KMS-11 (cell line): ENCODE measurements at regions not wholly inside any gene's neighbourhood (a gene's known extent, or its start where the extent isn't known, plus 50 kb on each side); places are given as distances from the start of the nearest gene placed in this dataset.

Experiments used
- H2AFZ ChIP-seq: fragments of 200-600 bp; sonication (generic); 2 replicates; pipeline ENCODE4 v1.6.1; 2016; ENCODE audit warnings: antibody characterized with exemption, mixed run types, low read depth
- H3K27ac ChIP-seq: fragments of 200-600 bp; sonication (generic); 2 replicates; pipeline ENCODE4 v1.6.1; 2016; ENCODE audit warnings: mild to moderate bottlenecking, mixed run types
- H3K27me3 ChIP-seq: fragments of 200-600 bp; sonication (generic); 2 replicates; pipeline ENCODE4 v1.6.1; 2017; ENCODE audit warnings: mild to moderate bottlenecking, low read depth, mixed run types, moderate library complexity; ENCODE audit not compliant: insufficient read depth
- H3K36me3 ChIP-seq: fragments of 200-600 bp; sonication (generic); 2 replicates; pipeline ENCODE4 v1.6.1; 2017; ENCODE audit warnings: mild to moderate bottlenecking, mixed run types; ENCODE audit not compliant: insufficient read depth
- H3K4me1 ChIP-seq: fragments of 200-600 bp; sonication (generic); 2 replicates; pipeline ENCODE4 v1.6.1; 2016; ENCODE audit warnings: mild to moderate bottlenecking, low read depth, mixed run types; ENCODE audit not compliant: poor library complexity, severe bottlenecking
- H3K4me2 ChIP-seq: fragments of 200-600 bp; sonication (generic); 2 replicates; pipeline ENCODE4 v1.7.0; 2016; ENCODE audit warnings: mild to moderate bottlenecking, mixed run types
- H3K4me3 ChIP-seq: fragments of 200-600 bp; sonication (generic); IDR thresholded peaks from 2 replicates; pipeline ENCODE4 v1.6.1; 2017; ENCODE audit warnings: low read depth, low read length, mixed read lengths; ENCODE audit not compliant: insufficient read depth
- H3K79me2 ChIP-seq: fragments of 200-600 bp; sonication (generic); 2 replicates; pipeline ENCODE4 v1.6.1; 2016; ENCODE audit warnings: low read depth, mixed run types; ENCODE audit not compliant: insufficient read depth
- H3K9ac ChIP-seq: fragments of 200-600 bp; sonication (generic); 2 replicates; pipeline ENCODE4 v1.6.1; 2016; ENCODE audit warnings: mild to moderate bottlenecking, mixed run types
- H4K20me1 ChIP-seq: fragments of 200-600 bp; sonication (generic); 2 replicates; pipeline ENCODE4 v1.6.1; 2016; ENCODE audit warnings: mild to moderate bottlenecking, mixed run types; ENCODE audit not compliant: insufficient read depth
- TF ChIP-seq, protein P1 (sequence below): fragments of 200-600 bp; sonication (generic); conservative IDR thresholded peaks from 2 replicates; pipeline ENCODE4 v1.6.1; 2017; ENCODE audit warnings: low read depth, mild to moderate bottlenecking, antibody characterized with exemption, low read length, moderate library complexity, mixed read lengths

GRCh38 chr1:103254691-103255090 lies 146.4 kb upstream of the COL11A1 start:
- no peak overlapping the region for H3K27ac ChIP-seq
- no peak overlapping the region for H3K4me3 ChIP-seq
- H3K9ac ChIP-seq: no peak overlapping the region
- H4K20me1 ChIP-seq: no peaks in the 10 kb centered on the region
- H3K36me3 ChIP-seq: no peaks in the 10 kb centered on the region
- TF ChIP-seq, protein P1, sequence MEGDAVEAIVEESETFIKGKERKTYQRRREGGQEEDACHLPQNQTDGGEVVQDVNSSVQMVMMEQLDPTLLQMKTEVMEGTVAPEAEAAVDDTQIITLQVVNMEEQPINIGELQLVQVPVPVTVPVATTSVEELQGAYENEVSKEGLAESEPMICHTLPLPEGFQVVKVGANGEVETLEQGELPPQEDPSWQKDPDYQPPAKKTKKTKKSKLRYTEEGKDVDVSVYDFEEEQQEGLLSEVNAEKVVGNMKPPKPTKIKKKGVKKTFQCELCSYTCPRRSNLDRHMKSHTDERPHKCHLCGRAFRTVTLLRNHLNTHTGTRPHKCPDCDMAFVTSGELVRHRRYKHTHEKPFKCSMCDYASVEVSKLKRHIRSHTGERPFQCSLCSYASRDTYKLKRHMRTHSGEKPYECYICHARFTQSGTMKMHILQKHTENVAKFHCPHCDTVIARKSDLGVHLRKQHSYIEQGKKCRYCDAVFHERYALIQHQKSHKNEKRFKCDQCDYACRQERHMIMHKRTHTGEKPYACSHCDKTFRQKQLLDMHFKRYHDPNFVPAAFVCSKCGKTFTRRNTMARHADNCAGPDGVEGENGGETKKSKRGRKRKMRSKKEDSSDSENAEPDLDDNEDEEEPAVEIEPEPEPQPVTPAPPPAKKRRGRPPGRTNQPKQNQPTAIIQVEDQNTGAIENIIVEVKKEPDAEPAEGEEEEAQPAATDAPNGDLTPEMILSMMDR: no peak
- H3K79me2 ChIP-seq: no peaks in the 10 kb centered on the region
- H2AFZ ChIP-seq: no peak overlapping the region
- no peaks in the 10 kb centered on the region for H3K27me3 ChIP-seq
- no peaks in the 10 kb centered on the region for H3K4me1 ChIP-seq
- H3K4me2 ChIP-seq: no peak overlapping the region

DNA sequence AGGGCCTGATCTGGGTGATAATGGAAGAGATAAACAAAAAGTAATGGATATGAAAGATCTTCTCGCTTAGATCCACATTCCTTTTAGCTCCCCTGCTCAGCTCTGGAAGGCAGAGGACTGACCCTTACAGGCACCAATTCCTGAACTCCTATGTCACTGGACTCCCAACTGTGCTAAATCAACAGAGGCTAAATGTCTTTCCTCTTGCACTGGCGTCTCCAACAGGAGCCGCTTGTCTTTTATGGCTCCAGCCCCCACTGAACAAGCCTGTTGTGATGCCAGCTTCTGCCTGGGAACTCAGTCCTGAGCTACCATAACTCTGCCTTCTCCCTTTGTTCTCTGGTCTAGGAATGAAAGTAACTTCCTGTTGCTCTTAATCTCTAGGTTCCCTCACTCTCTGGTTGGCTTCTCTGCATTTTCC lies 142.1 kb upstream of the COL11A1 start:
- Histone ChIP-seq H3K36me3 (no peaks in the 10 kb centered on the region), H3K79me2 (no peaks in the 10 kb centered on the region), H3K4me1 (no peaks in the 10 kb centered on the region), H2AFZ (no peak overlapping the region), H3K27ac (no peak overlapping the region), H3K4me2 (no peak overlapping the region), H4K20me1 (no peaks in the 10 kb centered on the region), H3K27me3 (no peaks in the 10 kb centered on the region), H3K9ac (no peak overlapping the region), H3K4me3 (no peak overlapping the region)
- TF ChIP-seq, protein P1: no peak

DNA sequence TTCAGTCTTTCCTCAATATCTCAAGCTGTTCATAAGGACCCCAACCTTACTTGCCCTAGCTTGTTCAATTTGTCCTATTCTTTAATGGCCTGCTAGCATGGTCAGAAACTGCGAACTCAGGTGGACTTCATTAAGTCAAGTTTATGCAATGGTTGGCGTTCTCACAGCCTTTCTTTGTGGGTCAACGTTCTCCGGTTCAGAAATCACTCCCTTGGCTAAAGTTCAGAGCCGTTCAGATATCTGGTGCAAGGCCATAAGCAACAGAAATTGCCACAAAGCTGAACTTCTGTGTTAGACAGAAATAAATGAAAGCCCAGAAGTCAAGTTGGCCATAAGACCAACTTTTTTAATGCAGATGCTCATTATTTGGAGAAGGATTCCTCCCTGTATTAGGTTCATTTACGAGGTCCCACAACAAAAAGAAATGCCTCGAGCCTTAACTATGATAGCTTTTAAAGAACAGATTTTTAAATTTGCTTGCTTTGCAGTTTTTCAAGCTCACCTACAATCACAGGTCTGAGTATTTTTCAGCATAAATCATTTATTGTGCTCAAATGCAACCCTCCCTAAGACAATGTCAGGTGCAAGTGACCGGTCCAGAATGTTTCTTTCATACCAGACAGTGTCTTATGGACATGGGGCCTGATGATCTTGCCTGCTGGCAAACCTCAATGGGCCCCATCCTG lies 140.2 kb upstream of the COL11A1 start:
- Histone ChIP-seq H3K4me1 (no peaks in the 10 kb centered on the region), H4K20me1 (no peaks in the 10 kb centered on the region), H3K4me3 (no peak overlapping the region), H3K79me2 (no peaks in the 10 kb centered on the region), H2AFZ (no peak overlapping the region), H3K27ac (no peak overlapping the region), H3K36me3 (no peaks in the 10 kb centered on the region), H3K9ac (no peak overlapping the region), H3K27me3 (no peaks in the 10 kb centered on the region), H3K4me2 (no peak overlapping the region)
- TF ChIP-seq, protein P1: no peak

DNA sequence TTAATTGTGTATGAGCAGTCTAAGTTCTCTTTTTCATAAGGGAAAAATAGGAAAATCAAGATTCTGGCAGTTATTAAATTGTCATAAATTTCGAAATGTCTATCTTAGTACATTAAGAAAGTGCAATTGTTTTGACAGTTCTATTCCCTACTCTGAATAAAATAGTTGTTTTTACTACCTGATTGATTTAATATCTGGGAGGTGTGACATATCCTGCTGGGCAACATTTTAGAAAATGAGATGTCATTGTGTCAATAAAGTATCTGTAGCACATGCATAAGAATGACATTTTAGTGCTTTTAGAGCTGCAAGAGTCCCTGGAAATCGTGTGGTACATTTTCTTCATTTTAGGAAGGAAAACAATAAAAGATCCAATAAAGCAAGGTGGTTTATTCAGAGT lies 139.2 kb upstream of the COL11A1 start:
- H4K20me1 ChIP-seq: no peaks in the 10 kb centered on the region
- no peak overlapping the region for H3K4me3 ChIP-seq
- no peak overlapping the region for H3K9ac ChIP-seq
- H3K4me1 ChIP-seq: no peaks in the 10 kb centered on the region
- H3K4me2 ChIP-seq: no peak overlapping the region
- no peak overlapping the region for H2AFZ ChIP-seq
- H3K27me3 ChIP-seq: no peaks in the 10 kb centered on the region
- TF ChIP-seq, protein P1: no peak
- no peak overlapping the region for H3K27ac ChIP-seq
- H3K36me3 ChIP-seq: no peaks in the 10 kb centered on the region
- no peaks in the 10 kb centered on the region for H3K79me2 ChIP-seq
